ENCODE measurements at regions not wholly inside any gene's neighbourhood (a gene's known extent, or its start where the extent isn't known, plus 50 kb on each side); places are given as distances from the start of the nearest gene placed in this dataset.

- ChIA-PET CTCF (ENCODE audit: unreplicated experiment) (no interaction called here), POLR2A (interaction anchor here (0.7 kb wide), 2 partner anchors 78 to 586 kb away, joined by 4 read pairs; no protein-coding TSS in a partner anchor)
- Histone ChIP-seq H3K9me3 (ENCODE audit: low read length) (no peaks in the 10 kb centered on the region), H3K9me2 (ENCODE audit: insufficient read depth, low read length) (no peaks in the 10 kb centered on the region), H3K4me1 (ENCODE audit: insufficient read depth, low read length, poor library complexity, severe bottlenecking) (no peaks in the 10 kb centered on the region), H3K79me2 (ENCODE audit: insufficient read depth, low read depth, low read length) (no peaks in the 10 kb centered on the region), H2AFZ (ENCODE audit: low read length) (no peak overlapping the region), H3K4me3 (ENCODE audit: low read depth, low read length, poor library complexity, severe bottlenecking) (no peak overlapping the region), H3K4me2 (ENCODE audit: low read length) (no peak overlapping the region), H4K20me1 (ENCODE audit: insufficient read depth, low read length) (no peaks in the 10 kb centered on the region), H3K36me3 (ENCODE audit: insufficient read depth, low read length) (no peaks in the 10 kb centered on the region), H3K27ac (ENCODE audit: low read depth, low read length, poor library complexity, severe bottlenecking) (no peak overlapping the region)
- BruUV-seq (replicated peaks): no TSS peak
- TF ChIP-seq EZH2phosphoT487 (IDR thresholded peaks at IDR 0.05; ENCODE audit: borderline replicate concordance, low read depth, low read length) (no peak), CTCF (conservative IDR thresholded peaks at IDR 0.05; ENCODE audit: low read length) (no peak)
- DNase-seq (ENCODE audit: low spot score): no peak
- intact Hi-C loops (cut with micrococcal nuclease; ENCODE audit: unreplicated experiment): no loop called here
Measured at GRCh38 chr12:126295652-126296051, 1230.4 kb downstream of the AACS start.

GRCh38 chr12:126309278-126309677 is 1244.0 kb downstream of the AACS start:
- H3K9me3 ChIP-seq (ENCODE audit: low read length): no peaks in the 10 kb centered on the region
- ChIA-PET CTCF (ENCODE audit: unreplicated experiment) (no interaction called here), POLR2A (no interaction called here)
- no TSS peak for BruUV-seq (replicated peaks)
- H3K79me2 ChIP-seq (ENCODE audit: insufficient read depth, low read depth, low read length): no peaks in the 10 kb centered on the region
- H3K9me2 ChIP-seq (ENCODE audit: insufficient read depth, low read length): no peaks in the 10 kb centered on the region
- no peaks in the 10 kb centered on the region for H4K20me1 ChIP-seq (ENCODE audit: insufficient read depth, low read length)
- H3K4me1 ChIP-seq (ENCODE audit: insufficient read depth, low read length, poor library complexity, severe bottlenecking): no peaks in the 10 kb centered on the region
- H3K4me3 ChIP-seq (ENCODE audit: low read depth, low read length, poor library complexity, severe bottlenecking): no peak overlapping the region
- intact Hi-C loops (cut with micrococcal nuclease; ENCODE audit: unreplicated experiment): no loop called here
- no peak overlapping the region for H3K27ac ChIP-seq (ENCODE audit: low read depth, low read length, poor library complexity, severe bottlenecking)
- H3K4me2 ChIP-seq (ENCODE audit: low read length): no peak overlapping the region
- TF ChIP-seq EZH2phosphoT487 (IDR thresholded peaks at IDR 0.05; ENCODE audit: borderline replicate concordance, low read depth, low read length) (no peak), CTCF (conservative IDR thresholded peaks at IDR 0.05; ENCODE audit: low read length) (no peak)
- DNase-seq (ENCODE audit: low spot score): no peak
- no peak overlapping the region for H2AFZ ChIP-seq (ENCODE audit: low read length)
- no peaks in the 10 kb centered on the region for H3K36me3 ChIP-seq (ENCODE audit: insufficient read depth, low read length)

DNA sequence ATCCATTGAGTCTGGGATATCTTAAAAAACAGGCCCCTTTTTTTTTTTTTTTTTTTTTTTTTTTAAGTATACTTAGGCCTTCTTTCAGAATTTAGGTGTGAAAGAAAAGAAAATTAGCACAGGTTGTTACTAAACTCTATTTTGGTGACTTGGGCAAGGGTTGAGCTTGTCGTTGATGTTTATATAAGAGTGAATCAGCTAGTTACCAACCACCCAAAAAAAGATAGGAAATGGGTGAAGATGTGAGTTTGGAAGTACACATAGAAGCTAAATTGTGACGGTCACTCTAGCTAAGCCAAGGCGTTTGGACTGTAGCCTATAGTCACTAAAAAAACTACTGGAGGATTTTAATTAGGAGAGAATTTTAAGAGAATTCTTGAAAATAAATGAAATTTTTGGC is 1247.2 kb downstream of the AACS start:
- DNase-seq (ENCODE audit: low spot score): no peak
- Histone ChIP-seq H3K4me2 (ENCODE audit: low read length) (no peak overlapping the region), H3K4me1 (ENCODE audit: insufficient read depth, low read length, poor library complexity, severe bottlenecking) (no peaks in the 10 kb centered on the region), H3K9me3 (ENCODE audit: low read length) (no peaks in the 10 kb centered on the region), H3K36me3 (ENCODE audit: insufficient read depth, low read length) (no peaks in the 10 kb centered on the region), H3K79me2 (ENCODE audit: insufficient read depth, low read depth, low read length) (no peaks in the 10 kb centered on the region), H3K9me2 (ENCODE audit: insufficient read depth, low read length) (no peaks in the 10 kb centered on the region), H3K27ac (ENCODE audit: low read depth, low read length, poor library complexity, severe bottlenecking) (no peak overlapping the region), H3K4me3 (ENCODE audit: low read depth, low read length, poor library complexity, severe bottlenecking) (no peak overlapping the region), H4K20me1 (ENCODE audit: insufficient read depth, low read length) (no peaks in the 10 kb centered on the region), H2AFZ (ENCODE audit: low read length) (no peak overlapping the region)
- ChIA-PET POLR2A (interaction anchor here (0.6 kb wide), 1 partner anchor 125 kb away, joined by 6 read pairs; no protein-coding TSS in a partner anchor), CTCF (ENCODE audit: unreplicated experiment) (no interaction called here)
- TF ChIP-seq EZH2phosphoT487 (IDR thresholded peaks at IDR 0.05; ENCODE audit: borderline replicate concordance, low read depth, low read length) (no peak), CTCF (conservative IDR thresholded peaks at IDR 0.05; ENCODE audit: low read length) (no peak)
- no TSS peak for BruUV-seq (replicated peaks)
- intact Hi-C loops (cut with micrococcal nuclease; ENCODE audit: unreplicated experiment): no loop called here
